ENCODE measurements at regions not wholly inside any gene's neighbourhood (a gene's known extent, or its start where the extent isn't known, plus 50 kb on each side); places are given as distances from the start of the nearest gene placed in this dataset.

DNA sequence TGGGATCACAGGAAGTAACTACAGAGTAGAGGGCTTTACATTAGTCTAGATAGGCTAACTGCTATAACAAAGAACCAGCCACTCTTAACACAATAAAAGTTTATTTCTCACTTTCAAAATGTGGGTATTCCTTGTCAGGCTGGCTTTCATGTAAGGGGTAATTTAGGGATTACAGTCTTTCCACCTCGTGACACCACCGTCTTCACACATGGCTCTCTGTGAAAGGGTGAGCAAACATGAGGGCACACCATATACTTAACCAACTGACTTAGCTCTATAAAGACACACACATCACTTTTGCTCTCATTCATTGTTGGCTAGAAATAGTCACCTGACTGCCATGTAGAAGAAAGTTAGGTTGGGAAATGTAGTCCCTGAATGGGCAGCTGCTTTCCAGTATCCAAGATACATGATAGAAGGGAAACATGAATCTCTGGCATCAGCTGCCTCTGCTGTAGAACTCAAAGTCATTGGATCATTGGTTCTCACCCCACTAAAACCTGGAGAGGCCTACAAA lies 66.1 kb upstream of the CRY1 start:
- TF ChIP-seq, protein P1, sequence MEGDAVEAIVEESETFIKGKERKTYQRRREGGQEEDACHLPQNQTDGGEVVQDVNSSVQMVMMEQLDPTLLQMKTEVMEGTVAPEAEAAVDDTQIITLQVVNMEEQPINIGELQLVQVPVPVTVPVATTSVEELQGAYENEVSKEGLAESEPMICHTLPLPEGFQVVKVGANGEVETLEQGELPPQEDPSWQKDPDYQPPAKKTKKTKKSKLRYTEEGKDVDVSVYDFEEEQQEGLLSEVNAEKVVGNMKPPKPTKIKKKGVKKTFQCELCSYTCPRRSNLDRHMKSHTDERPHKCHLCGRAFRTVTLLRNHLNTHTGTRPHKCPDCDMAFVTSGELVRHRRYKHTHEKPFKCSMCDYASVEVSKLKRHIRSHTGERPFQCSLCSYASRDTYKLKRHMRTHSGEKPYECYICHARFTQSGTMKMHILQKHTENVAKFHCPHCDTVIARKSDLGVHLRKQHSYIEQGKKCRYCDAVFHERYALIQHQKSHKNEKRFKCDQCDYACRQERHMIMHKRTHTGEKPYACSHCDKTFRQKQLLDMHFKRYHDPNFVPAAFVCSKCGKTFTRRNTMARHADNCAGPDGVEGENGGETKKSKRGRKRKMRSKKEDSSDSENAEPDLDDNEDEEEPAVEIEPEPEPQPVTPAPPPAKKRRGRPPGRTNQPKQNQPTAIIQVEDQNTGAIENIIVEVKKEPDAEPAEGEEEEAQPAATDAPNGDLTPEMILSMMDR (IDR thresholded peaks at IDR 0.05), result no peak
- TF ChIP-seq POLR2A (IDR thresholded peaks at IDR 0.05), result no peak

Data from testis (tissue), 2 donors.